Endothelial cell of umbilical vein (primary cell): ENCODE measurements at regions not wholly inside any gene's neighbourhood (a gene's known extent, or its start where the extent isn't known, plus 50 kb on each side); places are given as distances from the start of the nearest gene placed in this dataset.

Experiments used
- BruUV-seq: library from RNA; stranded (reverse); fragments of 400-500 nt; replicated peaks from 2 replicates; lab custom pipeline; 2021; lab: Mats Ljungman, UMichigan
- CTCF ChIA-PET: fragments of 300-600, 350-600 bp; sonication (Branson Sonifier 250); formaldehyde crosslinking; loops from one replicate; lab custom pipeline; 2021; ENCODE audit warnings: antibody characterized with exemption, inconsistent platforms; lab: Charles Lee
- POLR2A ChIA-PET: fragments of 300-600, 350-600 bp; sonication (Branson Sonifier 250); formaldehyde crosslinking; loops from one replicate; lab custom pipeline; 2021; ENCODE audit warnings: antibody characterized with exemption, inconsistent platforms; lab: Charles Lee
- DNase-seq: peaks from one replicate; pipeline ENCODE4 v3.0.0-alpha.2; 2011; ENCODE audit warnings: low read depth, low spot score
- FAIRE-seq: peaks from 2 replicates; lab custom pipeline; 2011; peaks lifted over from hg19 to GRCh38; lab: Jason Lieb, UNC
- H2AFZ ChIP-seq: 2 replicates; pipeline ENCODE4 v1.6.0; 2012; ENCODE audit warnings: low read depth, low read length, control low read depth, inconsistent platforms
- H3K27ac ChIP-seq: 2 replicates; pipeline ENCODE4 v1.5.1; 2011; ENCODE audit warnings: low read depth, mild to moderate bottlenecking, control low read depth, low read length, moderate library complexity; ENCODE audit not compliant: insufficient read depth
- H3K27me3 ChIP-seq, 2 experiments: 2 replicates each; pipeline versions ENCODE4 v1.6.0 to v1.6.1; 2011; ENCODE audit warnings: low read length in 2 of 2, mixed read lengths in 1 of 2; ENCODE audit not compliant: control insufficient read depth in 2 of 2, insufficient read depth in 2 of 2
- H3K36me3 ChIP-seq, 2 experiments: 2 replicates in 1 of 2; 3 replicates in 1 of 2; pipeline ENCODE4 v1.5.1; 2011; ENCODE audit warnings: low read length in 2 of 2, mild to moderate bottlenecking in 1 of 2, moderate library complexity in 1 of 2; ENCODE audit not compliant: control insufficient read depth in 2 of 2, insufficient read depth in 2 of 2; ENCODE audit errors: extremely low read depth in 1 of 2
- H3K4me1 ChIP-seq: 3 replicates; pipeline ENCODE4 v1.5.1; 2011; ENCODE audit warnings: mild to moderate bottlenecking, low read length; ENCODE audit not compliant: control insufficient read depth, insufficient read depth; ENCODE audit errors: extremely low read depth
- H3K4me2 ChIP-seq: 2 replicates; pipeline ENCODE4 v1.6.1; 2011; ENCODE audit warnings: low read length, control low read depth, mixed read lengths; ENCODE audit not compliant: insufficient read depth
- H3K4me3 ChIP-seq, 3 experiments: fragments of 200-600 bp in 1 of 3; sonication (generic), shearing (Covaris generic) in 1 of 3; replicated peaks in 1 of 3; 2 replicates each; pipeline ENCODE4 v1.5.1; 2011 to 2016; ENCODE audit warnings: control low read depth in 3 of 3, low read length in 3 of 3, mild to moderate bottlenecking in 2 of 3, inconsistent platforms in 1 of 3, low read depth in 1 of 3, moderate library complexity in 1 of 3; ENCODE audit not compliant: insufficient read depth in 1 of 3
- H3K79me2 ChIP-seq: 2 replicates; pipeline ENCODE4 v1.6.0; 2012; ENCODE audit warnings: low read length, inconsistent platforms; ENCODE audit not compliant: control insufficient read depth, insufficient read depth
- H3K9ac ChIP-seq: replicated peaks from 2 replicates; pipeline ENCODE3; 2011; ENCODE audit warnings: low read length, control low read depth; ENCODE audit not compliant: insufficient read depth; ENCODE audit errors: extremely low read depth
- H3K9me1 ChIP-seq: replicated peaks from 3 replicates; pipeline ENCODE4 v1.6.0; 2011; ENCODE audit warnings: mild to moderate bottlenecking, low read length; ENCODE audit not compliant: control insufficient read depth, insufficient read depth; ENCODE audit errors: extremely low read depth
- H3K9me3 ChIP-seq: replicated peaks from 2 replicates; pipeline ENCODE4 v1.5.1; 2012; ENCODE audit warnings: low read length, inconsistent platforms; ENCODE audit not compliant: control insufficient read depth, insufficient read depth
- H4K20me1 ChIP-seq: replicated peaks from 2 replicates; pipeline ENCODE3; 2011; ENCODE audit warnings: mild to moderate bottlenecking, low read length; ENCODE audit not compliant: control insufficient read depth, insufficient read depth; ENCODE audit errors: extremely low read depth
- EZH2 ChIP-seq: IDR thresholded peaks from 2 replicates; pipeline ENCODE4 v1.6.1; 2012; ENCODE audit warnings: borderline replicate concordance, low read depth, mild to moderate bottlenecking, moderate library complexity, low read length, inconsistent platforms; ENCODE audit not compliant: severe bottlenecking
- FOS ChIP-seq: IDR thresholded peaks from 2 replicates; pipeline ENCODE4 v1.6.1; 2011; ENCODE audit warnings: mild to moderate bottlenecking, low read length, moderate library complexity, borderline replicate concordance; ENCODE audit not compliant: insufficient read depth
- GATA2 ChIP-seq: IDR thresholded peaks from 2 replicates; pipeline ENCODE4 v1.7.0; 2011; ENCODE audit warnings: low read depth, mild to moderate bottlenecking, moderate library complexity, mixed read lengths, low read length; ENCODE audit not compliant: insufficient read length, insufficient read depth
- JUN ChIP-seq: IDR thresholded peaks from 2 replicates; pipeline ENCODE4 v1.6.1; 2011; ENCODE audit warnings: borderline replicate concordance, low read depth; ENCODE audit not compliant: insufficient read length, insufficient read depth
- MYC ChIP-seq: IDR thresholded peaks from one replicate; pipeline ENCODE4 v1.6.1; 2011; ENCODE audit warnings: mild to moderate bottlenecking, low read depth, low read length
- POLR2A ChIP-seq: IDR thresholded peaks from 2 replicates; pipeline ENCODE4 v1.6.1; 2012; ENCODE audit warnings: low read depth, mild to moderate bottlenecking, control low read depth, low read length
- POLR2AphosphoS5 ChIP-seq: IDR thresholded peaks from 2 replicates; pipeline ENCODE4 v1.6.1; 2012; ENCODE audit warnings: low read depth, mild to moderate bottlenecking, control low read depth, low read length, moderate library complexity; ENCODE audit not compliant: insufficient read depth
- dilution Hi-C: fragments of 300-500 bp; cut with MboI; formaldehyde crosslinking; loops from one replicate; pipeline ENCODE4 v1.15.0; 2019; ENCODE audit warnings: low sequenced_read_pairs; ENCODE audit not compliant: extremely low pct_ligation_motif_present
- intact Hi-C: fragments of 100-400 bp; cut with micrococcal nuclease; formaldehyde crosslinking; loops from one replicate; pipeline ENCODE4 v1.10.0; 2022
- TF ChIP-seq, protein P1 (sequence below): IDR thresholded peaks from 2 replicates; pipeline ENCODE4 v1.6.1; 2011; ENCODE audit not compliant: insufficient read depth, insufficient read length
- TF ChIP-seq, protein P2 (sequence below), 2 donors: IDR thresholded peaks; 1 replicate in 1 of 2; 2 replicates in 1 of 2; pipeline ENCODE4 v1.5.1; 2011; ENCODE audit warnings: low read length in 2 of 2, mild to moderate bottlenecking in 2 of 2, moderate library complexity in 2 of 2, control low read depth in 1 of 2, inconsistent platforms in 1 of 2, low read depth in 1 of 2; ENCODE audit not compliant: insufficient read depth in 1 of 2; ENCODE audit errors: extremely low read depth in 1 of 2

DNA sequence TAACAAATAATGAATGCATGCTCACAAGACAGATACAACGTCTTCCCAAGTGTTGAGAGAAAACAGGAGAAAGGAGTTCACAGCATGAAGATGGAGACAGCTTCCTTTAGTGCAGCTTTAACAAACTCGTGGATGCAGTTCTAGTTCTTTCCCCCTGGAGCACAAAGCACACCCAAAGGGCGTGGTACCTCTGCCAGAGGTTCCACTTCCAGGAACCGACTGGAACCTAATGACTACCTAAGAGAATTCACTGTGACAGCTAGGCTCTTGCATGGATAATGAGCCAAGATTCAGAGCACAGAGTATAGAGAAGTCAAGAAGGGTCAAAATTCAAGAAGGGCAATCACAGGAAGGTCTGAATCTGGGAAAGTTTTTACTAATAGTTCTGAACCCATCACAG, 673.2 kb downstream of the XPNPEP1 start:
- DNase-seq (no peak), FAIRE-seq (no peak)
- Histone ChIP-seq H3K36me3 (no peaks in the 10 kb centered on the region), H3K9me3 (peaks cover 9% of the 10 kb centered on the region), H3K4me2 (no peak overlapping the region), H3K4me1 (no peaks in the 10 kb centered on the region), H3K9ac (no peak overlapping the region), H3K4me3 (no peak overlapping the region), H4K20me1 (no peaks in the 10 kb centered on the region), H3K9me1 (no peaks in the 10 kb centered on the region), H3K79me2 (no peaks in the 10 kb centered on the region), H3K27me3 (no peaks in the 10 kb centered on the region), H2AFZ (no peak overlapping the region), H3K27ac (no peak overlapping the region)
- POLR2A ChIA-PET: no interaction called here
- dilution Hi-C loops (no loop called here), intact Hi-C loops (no loop called here)
- CTCF ChIA-PET: no interaction called here
- BruUV-seq: no TSS peak
- TF ChIP-seq, protein P1, sequence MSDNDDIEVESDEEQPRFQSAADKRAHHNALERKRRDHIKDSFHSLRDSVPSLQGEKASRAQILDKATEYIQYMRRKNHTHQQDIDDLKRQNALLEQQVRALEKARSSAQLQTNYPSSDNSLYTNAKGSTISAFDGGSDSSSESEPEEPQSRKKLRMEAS: no peak
- TF ChIP-seq JUN (no peak), POLR2A (no peak), GATA2 (no peak), MYC (no peak), EZH2 (no peak), POLR2AphosphoS5 (no peak), FOS (no peak)
- TF ChIP-seq, protein P2, sequence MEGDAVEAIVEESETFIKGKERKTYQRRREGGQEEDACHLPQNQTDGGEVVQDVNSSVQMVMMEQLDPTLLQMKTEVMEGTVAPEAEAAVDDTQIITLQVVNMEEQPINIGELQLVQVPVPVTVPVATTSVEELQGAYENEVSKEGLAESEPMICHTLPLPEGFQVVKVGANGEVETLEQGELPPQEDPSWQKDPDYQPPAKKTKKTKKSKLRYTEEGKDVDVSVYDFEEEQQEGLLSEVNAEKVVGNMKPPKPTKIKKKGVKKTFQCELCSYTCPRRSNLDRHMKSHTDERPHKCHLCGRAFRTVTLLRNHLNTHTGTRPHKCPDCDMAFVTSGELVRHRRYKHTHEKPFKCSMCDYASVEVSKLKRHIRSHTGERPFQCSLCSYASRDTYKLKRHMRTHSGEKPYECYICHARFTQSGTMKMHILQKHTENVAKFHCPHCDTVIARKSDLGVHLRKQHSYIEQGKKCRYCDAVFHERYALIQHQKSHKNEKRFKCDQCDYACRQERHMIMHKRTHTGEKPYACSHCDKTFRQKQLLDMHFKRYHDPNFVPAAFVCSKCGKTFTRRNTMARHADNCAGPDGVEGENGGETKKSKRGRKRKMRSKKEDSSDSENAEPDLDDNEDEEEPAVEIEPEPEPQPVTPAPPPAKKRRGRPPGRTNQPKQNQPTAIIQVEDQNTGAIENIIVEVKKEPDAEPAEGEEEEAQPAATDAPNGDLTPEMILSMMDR (IDR thresholded peaks at IDR 0.05; ENCODE audit: extremely low read depth in 1 of 2, insufficient read depth in 1 of 2, low read depth in 1 of 2, low read length in 2 of 2): no peak
